GM23248 (cell line): ENCODE measurements at regions not wholly inside any gene's neighbourhood (a gene's known extent, or its start where the extent isn't known, plus 50 kb on each side); places are given as distances from the start of the nearest gene placed in this dataset.

Source experiments
- DNase-seq: peaks from one replicate; pipeline ENCODE4 v3.0.0-alpha.2; 2015
- H2AFZ ChIP-seq: fragments of 200-600 bp; sonication (generic); 2 replicates; pipeline ENCODE4 v1.6.1; 2016; ENCODE audit warnings: antibody characterized with exemption
- H3F3A ChIP-seq: fragments of 200-600 bp; sonication (generic); 2 replicates; pipeline ENCODE4 v1.6.1; 2016; ENCODE audit warnings: mild to moderate bottlenecking, antibody characterized with exemption, mixed run types; ENCODE audit not compliant: insufficient read depth
- H3K27ac ChIP-seq: fragments of 200-600 bp; sonication (generic); 2 replicates; pipeline ENCODE4 v1.5.1; 2016; ENCODE audit warnings: mild to moderate bottlenecking
- H3K27me3 ChIP-seq: fragments of 200-600 bp; sonication (generic); replicated peaks from 2 replicates; pipeline ENCODE4 v1.6.1; 2016; ENCODE audit warnings: mild to moderate bottlenecking; ENCODE audit not compliant: insufficient read depth
- H3K36me3 ChIP-seq: fragments of 200-600 bp; sonication (generic); 2 replicates; pipeline ENCODE4 v1.6.1; 2016; ENCODE audit warnings: low read depth, mild to moderate bottlenecking
- H3K4me1 ChIP-seq: fragments of 200-600 bp; sonication (generic); 2 replicates; pipeline ENCODE4 v1.6.1; 2016; ENCODE audit warnings: mild to moderate bottlenecking; ENCODE audit not compliant: insufficient read depth
- H3K4me2 ChIP-seq: fragments of 200-600 bp; sonication (generic); one replicate; pipeline ENCODE4 v1.6.1; 2016; ENCODE audit warnings: mild to moderate bottlenecking; ENCODE audit not compliant: unreplicated experiment
- H3K4me3 ChIP-seq: fragments of 200-600 bp; sonication (generic); 2 replicates; pipeline ENCODE4 v1.5.1; 2016; ENCODE audit warnings: mild to moderate bottlenecking
- H3K79me2 ChIP-seq: fragments of 200-600 bp; sonication (generic); 2 replicates; pipeline ENCODE4 v1.6.1; 2016; ENCODE audit warnings: mild to moderate bottlenecking; ENCODE audit not compliant: insufficient read depth
- H3K9ac ChIP-seq: fragments of 200-600 bp; sonication (generic); 2 replicates; pipeline ENCODE4 v1.6.1; 2016; ENCODE audit warnings: mild to moderate bottlenecking
- H3K9me2 ChIP-seq: fragments of 200-600 bp; sonication (generic); 2 replicates; pipeline ENCODE4 v1.6.1; 2016; ENCODE audit warnings: mixed run types, mild to moderate bottlenecking, moderate library complexity; ENCODE audit not compliant: insufficient read depth
- H3K9me3 ChIP-seq: fragments of 200-600 bp; sonication (generic); one replicate; pipeline ENCODE4 v1.6.1; 2017; ENCODE audit warnings: low read depth
- H4K20me1 ChIP-seq: fragments of 200-600 bp; sonication (generic); 2 replicates; pipeline ENCODE4 v1.6.0; 2016; ENCODE audit not compliant: insufficient read depth
- EZH2 ChIP-seq: fragments of 200-600 bp; sonication (generic); IDR thresholded peaks from 2 replicates; pipeline ENCODE4 v1.6.1; 2018; ENCODE audit warnings: antibody characterized with exemption, mild to moderate bottlenecking; ENCODE audit not compliant: insufficient read depth, poor library complexity, severe bottlenecking
- EZH2phosphoT487 ChIP-seq: fragments of 200-600 bp; sonication (generic); IDR thresholded peaks from 2 replicates; pipeline ENCODE4 v1.6.1; 2018; ENCODE audit warnings: antibody characterized with exemption, moderate library complexity, mild to moderate bottlenecking, low read depth; ENCODE audit not compliant: insufficient read depth
- WGBS, 2 experiments: methylation state at CpG; one replicate each; pipeline ENCODE4 v1.1.6; 2015 to 2017; ENCODE audit warnings: low lambda C conversion rate in 2 of 2, low coverage in 1 of 2; ENCODE audit errors: missing lambda C conversion rate in 2 of 2; 5-methylcytosine and 5-hydroxymethylcytosine counted together
- in situ Hi-C: fragments of 300-500 bp; cut with MboI; formaldehyde crosslinking; loops from 2 replicates; pipeline ENCODE4 v1.15.0; 2020

GRCh38 chr2:139357972-139358371 lies 577.8 kb upstream of the NXPH2 start:
- 45 to 52% methylated on average over 3 of the region's 3 CpGs for WGBS, 2 experiments
- H3K27me3 ChIP-seq, result no peaks in the 10 kb centered on the region
- H2AFZ ChIP-seq, result no peak overlapping the region
- H3K4me2 ChIP-seq, result no peak overlapping the region
- TF ChIP-seq EZH2phosphoT487, result no peak
- TF ChIP-seq EZH2, result no peak
- H3K4me3 ChIP-seq, result no peak overlapping the region
- no peaks in the 10 kb centered on the region for H3K9me2 ChIP-seq
- in situ Hi-C loops, result no loop called here
- no peaks in the 10 kb centered on the region for H4K20me1 ChIP-seq
- no peak overlapping the region for H3K27ac ChIP-seq
- no peaks in the 10 kb centered on the region for H3F3A ChIP-seq
- no peaks in the 10 kb centered on the region for H3K36me3 ChIP-seq
- H3K79me2 ChIP-seq, result no peaks in the 10 kb centered on the region
- H3K4me1 ChIP-seq, result no peaks in the 10 kb centered on the region
- H3K9me3 ChIP-seq, result no peaks in the 10 kb centered on the region
- DNase-seq, result no peak
- H3K9ac ChIP-seq, result no peak overlapping the region

- in situ Hi-C loops, result no loop called here
- H4K20me1 ChIP-seq, result no peaks in the 10 kb centered on the region
- no peaks in the 10 kb centered on the region for H3K36me3 ChIP-seq
- H3K27me3 ChIP-seq, result no peaks in the 10 kb centered on the region
- no peaks in the 10 kb centered on the region for H3F3A ChIP-seq
- H3K9ac ChIP-seq, result no peak overlapping the region
- H3K4me2 ChIP-seq, result no peak overlapping the region
- H3K9me2 ChIP-seq, result no peaks in the 10 kb centered on the region
- H3K4me3 ChIP-seq, result no peak overlapping the region
- no peak for DNase-seq
- H3K79me2 ChIP-seq, result no peaks in the 10 kb centered on the region
- H3K9me3 ChIP-seq, result no peaks in the 10 kb centered on the region
- H3K27ac ChIP-seq, result no peak overlapping the region
- H2AFZ ChIP-seq, result no peak overlapping the region
- no peaks in the 10 kb centered on the region for H3K4me1 ChIP-seq
- 21 to 40% methylated on average over 1 of the region's 1 CpG for WGBS, 2 experiments
- no peak for TF ChIP-seq EZH2phosphoT487
- no peak for TF ChIP-seq EZH2
Measured at GRCh38 chr2:139354518-139354917, 574.3 kb upstream of the NXPH2 start.

- no peak overlapping the region for H3K9ac ChIP-seq
- no peaks in the 10 kb centered on the region for H3K4me1 ChIP-seq
Measured at GRCh38 chr2:139353874-139354273, 573.7 kb upstream of the NXPH2 start.

GRCh38 chr2:139317259-139317658 lies 537.1 kb upstream of the NXPH2 start:
- no peaks in the 10 kb centered on the region for H3K9me2 ChIP-seq
- no peak overlapping the region for H3K9ac ChIP-seq
- H3K36me3 ChIP-seq, result no peaks in the 10 kb centered on the region
- in situ Hi-C loops, result no loop called here
- no peak overlapping the region for H3K4me3 ChIP-seq
- no peak overlapping the region for H2AFZ ChIP-seq
- H3K27ac ChIP-seq, result no peak overlapping the region
- no peaks in the 10 kb centered on the region for H3K9me3 ChIP-seq
- H3K79me2 ChIP-seq, result no peaks in the 10 kb centered on the region
- no peaks in the 10 kb centered on the region for H4K20me1 ChIP-seq
- 27 to 40% methylated on average over 1 of the region's 1 CpG for WGBS, 2 experiments
- no peak overlapping the region for H3K4me2 ChIP-seq
- H3K4me1 ChIP-seq, result no peaks in the 10 kb centered on the region
- H3K27me3 ChIP-seq, result no peaks in the 10 kb centered on the region
- H3F3A ChIP-seq, result no peaks in the 10 kb centered on the region
- no peak for TF ChIP-seq EZH2
- TF ChIP-seq EZH2phosphoT487, result no peak
- DNase-seq, result no peak

More at GRCh38 chr2:139353874-139354273, 573.7 kb upstream of the NXPH2 start:
- Histone ChIP-seq H3K9me2 (no peaks in the 10 kb centered on the region), H3K9me3 (no peaks in the 10 kb centered on the region), H3K27ac (no peak overlapping the region), H4K20me1 (no peaks in the 10 kb centered on the region), H3K36me3 (no peaks in the 10 kb centered on the region), H2AFZ (no peak overlapping the region), H3K27me3 (no peaks in the 10 kb centered on the region), H3F3A (no peaks in the 10 kb centered on the region), H3K4me3 (no peak overlapping the region), H3K79me2 (no peaks in the 10 kb centered on the region), H3K4me2 (no peak overlapping the region)
- WGBS, 2 experiments, result 36 to 43% methylated on average over 1 of the region's 1 CpG
- no peak for DNase-seq
- no peak for TF ChIP-seq EZH2
- TF ChIP-seq EZH2phosphoT487, result no peak
- in situ Hi-C loops, result no loop called here

GRCh38 chr2:139314059-139314458 lies 533.9 kb upstream of the NXPH2 start:
- no peaks in the 10 kb centered on the region for H3K27me3 ChIP-seq
- H3K9me2 ChIP-seq, result no peaks in the 10 kb centered on the region
- no peaks in the 10 kb centered on the region for H4K20me1 ChIP-seq
- H3K27ac ChIP-seq, result no peak overlapping the region
- H2AFZ ChIP-seq, result no peak overlapping the region
- no peaks in the 10 kb centered on the region for H3K4me1 ChIP-seq
- H3K9me3 ChIP-seq, result no peaks in the 10 kb centered on the region
- no peaks in the 10 kb centered on the region for H3K36me3 ChIP-seq
- no peak overlapping the region for H3K9ac ChIP-seq
- TF ChIP-seq EZH2phosphoT487 (no peak), EZH2 (no peak)
- DNase-seq, result no peak
- H3K4me2 ChIP-seq, result no peak overlapping the region
- in situ Hi-C loops, result no loop called here
- WGBS, 2 experiments, result 59 to 67% methylated on average over 1 of the region's 1 CpG
- H3K4me3 ChIP-seq, result no peak overlapping the region
- H3K79me2 ChIP-seq, result no peaks in the 10 kb centered on the region
- no peaks in the 10 kb centered on the region for H3F3A ChIP-seq
